ENCODE measurements at regions not wholly inside any gene's neighbourhood (a gene's known extent, or its start where the extent isn't known, plus 50 kb on each side); places are given as distances from the start of the nearest gene placed in this dataset.

DNA sequence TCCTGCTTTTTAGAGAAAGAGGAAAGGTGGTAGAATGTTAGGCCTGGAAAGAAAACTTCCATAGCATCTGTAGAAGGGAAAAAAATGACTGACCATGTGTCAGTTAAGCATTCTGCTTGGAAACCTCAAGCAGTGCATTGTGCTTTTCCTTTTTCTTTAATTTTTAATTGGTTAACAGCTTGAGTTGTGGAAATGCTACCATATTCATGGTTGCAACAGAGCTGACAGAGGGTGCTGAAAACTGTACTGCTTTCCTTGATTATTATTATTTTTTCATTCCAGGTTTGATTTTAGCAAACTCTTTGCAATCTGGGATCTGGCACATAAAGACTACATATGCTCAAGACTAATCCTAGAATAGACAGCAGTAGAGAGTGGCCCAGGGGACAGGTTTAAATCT is 404.5 kb downstream of the EPHA4 start:
- no peak overlapping the region for H3K4me2 ChIP-seq (ENCODE audit: low read length)
- no peaks in the 10 kb centered on the region for H3K9me3 ChIP-seq (ENCODE audit: low read length)
- H3K9me2 ChIP-seq (ENCODE audit: low read depth, low read length), result no peaks in the 10 kb centered on the region
- no peaks in the 10 kb centered on the region for H3K4me1 ChIP-seq (ENCODE audit: insufficient read depth, low read length, severe bottlenecking)
- H3K27me3 ChIP-seq (ENCODE audit: insufficient read depth, low read length), result no peaks in the 10 kb centered on the region
- no peaks in the 10 kb centered on the region for H4K20me1 ChIP-seq (ENCODE audit: insufficient read depth, low read length)
- no peaks in the 10 kb centered on the region for H3K36me3 ChIP-seq (ENCODE audit: insufficient read depth, low read length)
- H2AFZ ChIP-seq (ENCODE audit: low read length), result no peak overlapping the region
- H3F3A ChIP-seq (ENCODE audit: insufficient read depth, low read length), result no peaks in the 10 kb centered on the region
- H3K27ac ChIP-seq (ENCODE audit: low read depth, low read length, poor library complexity, severe bottlenecking), result no peak overlapping the region
- no peak overlapping the region for H3K4me3 ChIP-seq (ENCODE audit: low read depth, low read length, poor library complexity, severe bottlenecking)
- no peak for TF ChIP-seq EZH2 (IDR thresholded peaks at IDR 0.05; ENCODE audit: borderline replicate concordance, low read length)
- TF ChIP-seq, protein P1, sequence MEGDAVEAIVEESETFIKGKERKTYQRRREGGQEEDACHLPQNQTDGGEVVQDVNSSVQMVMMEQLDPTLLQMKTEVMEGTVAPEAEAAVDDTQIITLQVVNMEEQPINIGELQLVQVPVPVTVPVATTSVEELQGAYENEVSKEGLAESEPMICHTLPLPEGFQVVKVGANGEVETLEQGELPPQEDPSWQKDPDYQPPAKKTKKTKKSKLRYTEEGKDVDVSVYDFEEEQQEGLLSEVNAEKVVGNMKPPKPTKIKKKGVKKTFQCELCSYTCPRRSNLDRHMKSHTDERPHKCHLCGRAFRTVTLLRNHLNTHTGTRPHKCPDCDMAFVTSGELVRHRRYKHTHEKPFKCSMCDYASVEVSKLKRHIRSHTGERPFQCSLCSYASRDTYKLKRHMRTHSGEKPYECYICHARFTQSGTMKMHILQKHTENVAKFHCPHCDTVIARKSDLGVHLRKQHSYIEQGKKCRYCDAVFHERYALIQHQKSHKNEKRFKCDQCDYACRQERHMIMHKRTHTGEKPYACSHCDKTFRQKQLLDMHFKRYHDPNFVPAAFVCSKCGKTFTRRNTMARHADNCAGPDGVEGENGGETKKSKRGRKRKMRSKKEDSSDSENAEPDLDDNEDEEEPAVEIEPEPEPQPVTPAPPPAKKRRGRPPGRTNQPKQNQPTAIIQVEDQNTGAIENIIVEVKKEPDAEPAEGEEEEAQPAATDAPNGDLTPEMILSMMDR (IDR thresholded peaks at IDR 0.05; ENCODE audit: low read length), result no peak
- no peak overlapping the region for H3K9ac ChIP-seq (ENCODE audit: low read length)
- H3K79me2 ChIP-seq (ENCODE audit: insufficient read depth, low read length), result no peaks in the 10 kb centered on the region

DNA sequence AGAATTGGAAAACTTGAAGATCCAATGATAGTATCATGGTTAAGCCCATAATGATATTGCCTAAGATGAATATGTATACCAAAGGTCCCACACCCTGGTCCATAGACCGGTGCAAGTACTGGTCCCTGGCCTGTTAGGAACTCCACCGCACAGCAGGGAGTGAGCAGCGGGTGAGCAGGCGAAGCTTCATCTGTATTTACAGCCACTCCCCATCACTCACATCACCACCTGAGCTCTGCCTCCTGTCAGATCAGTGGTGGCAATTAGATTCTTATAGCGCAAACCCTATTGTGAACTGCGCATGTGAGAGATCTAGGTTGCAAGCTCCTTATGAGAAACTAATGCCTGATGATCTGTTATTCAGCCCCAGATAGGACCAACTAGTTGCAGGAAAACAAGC is 402.4 kb downstream of the EPHA4 start:
- H3K9me2 ChIP-seq (ENCODE audit: low read depth, low read length), result no peaks in the 10 kb centered on the region
- no peak overlapping the region for H2AFZ ChIP-seq (ENCODE audit: low read length)
- no peaks in the 10 kb centered on the region for H3K79me2 ChIP-seq (ENCODE audit: insufficient read depth, low read length)
- H3K9me3 ChIP-seq (ENCODE audit: low read length), result no peaks in the 10 kb centered on the region
- H3K27ac ChIP-seq (ENCODE audit: low read depth, low read length, poor library complexity, severe bottlenecking), result no peak overlapping the region
- H4K20me1 ChIP-seq (ENCODE audit: insufficient read depth, low read length), result no peaks in the 10 kb centered on the region
- no peak overlapping the region for H3K9ac ChIP-seq (ENCODE audit: low read length)
- TF ChIP-seq, protein P1 (IDR thresholded peaks at IDR 0.05; ENCODE audit: low read length), result no peak
- no peak for TF ChIP-seq EZH2 (IDR thresholded peaks at IDR 0.05; ENCODE audit: borderline replicate concordance, low read length)
- H3K4me3 ChIP-seq (ENCODE audit: low read depth, low read length, poor library complexity, severe bottlenecking), result no peak overlapping the region
- H3K27me3 ChIP-seq (ENCODE audit: insufficient read depth, low read length), result no peaks in the 10 kb centered on the region
- no peaks in the 10 kb centered on the region for H3K36me3 ChIP-seq (ENCODE audit: insufficient read depth, low read length)
- no peak overlapping the region for H3K4me2 ChIP-seq (ENCODE audit: low read length)
- no peaks in the 10 kb centered on the region for H3K4me1 ChIP-seq (ENCODE audit: insufficient read depth, low read length, severe bottlenecking)
- H3F3A ChIP-seq (ENCODE audit: insufficient read depth, low read length), result no peaks in the 10 kb centered on the region

DNA sequence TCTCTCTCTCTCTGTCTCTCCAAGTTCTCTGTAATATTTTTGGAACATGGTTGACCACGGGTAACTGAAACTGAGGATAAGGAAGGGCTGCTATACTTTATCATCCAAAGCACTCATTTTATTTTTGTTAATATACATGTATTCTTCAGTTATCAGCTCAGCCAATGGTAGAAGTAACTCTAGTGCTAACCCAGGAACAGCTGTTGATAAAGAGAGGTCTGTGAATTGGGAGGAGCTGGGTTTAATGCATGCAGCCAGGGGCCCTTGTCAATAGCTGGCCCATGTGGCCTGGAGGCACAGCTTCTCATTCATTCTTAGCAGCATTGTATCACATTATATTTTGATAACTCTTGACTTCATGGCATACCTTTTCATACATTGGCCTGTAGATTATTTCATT is 401.6 kb downstream of the EPHA4 start:
- Histone ChIP-seq H3K36me3 (ENCODE audit: insufficient read depth, low read length) (no peaks in the 10 kb centered on the region), H3K4me2 (ENCODE audit: low read length) (no peak overlapping the region), H3K27ac (ENCODE audit: low read depth, low read length, poor library complexity, severe bottlenecking) (no peak overlapping the region), H4K20me1 (ENCODE audit: insufficient read depth, low read length) (no peaks in the 10 kb centered on the region), H3F3A (ENCODE audit: insufficient read depth, low read length) (no peaks in the 10 kb centered on the region), H3K27me3 (ENCODE audit: insufficient read depth, low read length) (no peaks in the 10 kb centered on the region), H2AFZ (ENCODE audit: low read length) (no peak overlapping the region), H3K79me2 (ENCODE audit: insufficient read depth, low read length) (no peaks in the 10 kb centered on the region), H3K4me1 (ENCODE audit: insufficient read depth, low read length, severe bottlenecking) (no peaks in the 10 kb centered on the region), H3K9me3 (ENCODE audit: low read length) (no peaks in the 10 kb centered on the region), H3K9me2 (ENCODE audit: low read depth, low read length) (no peaks in the 10 kb centered on the region), H3K4me3 (ENCODE audit: low read depth, low read length, poor library complexity, severe bottlenecking) (no peak overlapping the region), H3K9ac (ENCODE audit: low read length) (no peak overlapping the region)
- TF ChIP-seq, protein P1 (IDR thresholded peaks at IDR 0.05; ENCODE audit: low read length), result no peak
- TF ChIP-seq EZH2 (IDR thresholded peaks at IDR 0.05; ENCODE audit: borderline replicate concordance, low read length), result no peak

Measured in OCI-LY1 (cell line).